NCI-H2196 (cell line): ENCODE measurements at regions not wholly inside any gene's neighbourhood (a gene's known extent, or its start where the extent isn't known, plus 50 kb on each side); places are given as distances from the start of the nearest gene placed in this dataset.

Experiments used
- DNase-seq: peaks from one replicate; lab custom pipeline; 2025; ENCODE audit not compliant: unreplicated experiment; lab: John Stamatoyannopoulos, UW

DNA sequence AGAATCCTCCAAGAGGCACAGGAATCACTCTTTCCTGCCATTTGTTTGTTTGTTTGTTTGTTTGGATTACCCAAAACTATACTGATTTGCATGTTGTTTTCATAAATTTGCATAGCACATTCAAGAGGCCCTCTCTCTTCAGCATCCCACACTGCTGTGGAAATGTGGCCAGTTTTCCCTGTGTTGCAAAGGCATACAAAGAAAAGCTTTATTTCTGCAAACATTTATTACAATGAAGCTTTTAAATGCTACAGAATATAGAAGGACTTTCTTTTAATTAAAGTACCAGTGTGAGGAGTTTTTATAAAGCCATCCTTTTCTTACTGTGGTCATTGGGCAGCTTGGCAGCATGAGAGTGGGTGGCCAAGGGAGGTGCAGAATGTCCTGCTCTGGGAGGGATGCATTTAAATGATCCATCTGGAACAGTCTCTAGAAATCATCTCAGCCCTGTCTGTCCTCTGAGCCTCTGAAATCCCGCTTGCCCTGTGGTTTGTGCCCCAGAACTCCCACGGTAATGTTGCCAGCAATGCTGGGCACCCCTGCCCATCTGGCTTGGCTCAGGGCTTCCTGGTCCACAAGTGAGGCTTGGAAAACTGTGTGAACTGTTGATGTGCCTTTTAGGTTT, 356.8 kb upstream of the KIF2A start:
- no peak for DNase-seq

- DNase-seq = no peak
These were observed 356.1 kb upstream of the KIF2A start for GRCh38 chr5:61949679-61950435.

DNA sequence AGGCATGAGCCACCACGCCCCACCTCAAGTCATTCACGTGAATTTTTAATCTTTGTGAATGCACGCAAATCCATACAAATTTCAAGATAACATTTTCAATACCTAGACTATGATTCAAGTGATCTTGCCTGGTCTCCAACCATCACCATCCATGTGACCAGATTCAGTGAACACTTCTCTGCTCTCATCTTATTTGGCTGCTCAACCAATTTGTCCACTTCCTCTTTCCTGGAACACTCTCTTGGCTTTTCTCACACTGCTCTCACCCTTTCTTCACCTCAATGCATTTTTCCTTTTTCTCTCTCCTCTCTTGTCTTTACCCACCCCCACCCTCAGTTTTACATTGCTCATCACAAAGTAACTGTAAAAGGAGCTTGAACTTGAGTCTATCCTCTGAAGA, 354.7 kb upstream of the KIF2A start:
- DNase-seq = no peak

GRCh38 chr5:61953913-61954312, 352.1 kb upstream of the KIF2A start:
- no peak for DNase-seq

- no peak for DNase-seq
These were observed 341.8 kb upstream of the KIF2A start for GRCh38 chr5:61964201-61964600.

- no peak for DNase-seq
These were observed 340.9 kb upstream of the KIF2A start for GRCh38 chr5:61965069-61965468.

DNA sequence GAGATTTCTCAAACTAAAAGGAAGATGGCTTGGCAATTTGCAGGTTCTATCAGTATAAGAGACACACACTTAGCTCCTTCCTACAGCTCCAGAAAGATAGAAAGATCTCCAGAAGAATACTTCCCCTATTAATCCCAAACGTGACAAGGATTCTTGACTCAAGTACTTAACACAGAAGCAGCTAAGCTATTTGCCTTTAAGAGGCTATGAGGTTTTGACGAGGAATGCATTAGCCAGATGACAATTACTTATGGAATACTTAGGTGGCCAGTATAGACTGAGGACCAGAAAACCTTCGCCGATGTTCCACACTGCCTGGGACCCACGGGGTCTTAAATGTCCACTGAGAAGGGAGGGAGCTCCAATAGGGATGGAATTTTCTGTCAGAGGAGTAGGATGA, 340.5 kb upstream of the KIF2A start:
- DNase-seq = no peak

DNA sequence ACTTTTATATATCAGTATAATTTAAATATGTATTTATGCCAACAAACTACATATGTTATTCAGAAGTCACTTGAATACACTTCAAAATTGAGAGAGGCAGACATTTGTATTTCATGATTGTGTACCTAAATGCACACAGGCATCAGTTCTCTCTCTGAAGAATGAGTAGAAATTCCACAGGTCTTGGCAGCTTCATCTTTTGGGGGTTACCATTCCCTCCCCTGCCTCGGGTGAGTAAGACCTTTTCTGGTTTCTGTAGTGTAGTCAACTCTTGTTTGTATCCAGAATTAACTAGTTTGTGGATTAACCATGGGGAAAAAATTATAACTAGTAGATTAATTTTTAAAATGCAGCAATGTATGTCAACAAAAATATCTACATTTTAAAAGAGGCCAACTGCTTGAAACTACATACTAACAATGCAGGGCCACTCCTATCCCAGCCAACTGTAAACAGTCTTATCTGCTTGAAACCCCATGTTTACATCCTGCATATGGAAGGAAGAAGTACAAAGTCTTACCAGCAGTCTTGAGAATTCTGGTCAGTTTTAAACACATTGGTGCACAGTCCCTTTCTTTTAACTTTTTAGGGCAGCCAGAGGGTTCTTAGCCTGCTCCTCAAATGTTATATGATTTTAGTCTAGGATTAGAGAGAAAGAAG, 339.6 kb upstream of the KIF2A start:
- DNase-seq = no peak

- DNase-seq = no peak
These were observed 339.0 kb upstream of the KIF2A start for GRCh38 chr5:61966997-61967396.

- DNase-seq = no peak
These were observed 338.3 kb upstream of the KIF2A start for GRCh38 chr5:61967681-61968080.

DNA sequence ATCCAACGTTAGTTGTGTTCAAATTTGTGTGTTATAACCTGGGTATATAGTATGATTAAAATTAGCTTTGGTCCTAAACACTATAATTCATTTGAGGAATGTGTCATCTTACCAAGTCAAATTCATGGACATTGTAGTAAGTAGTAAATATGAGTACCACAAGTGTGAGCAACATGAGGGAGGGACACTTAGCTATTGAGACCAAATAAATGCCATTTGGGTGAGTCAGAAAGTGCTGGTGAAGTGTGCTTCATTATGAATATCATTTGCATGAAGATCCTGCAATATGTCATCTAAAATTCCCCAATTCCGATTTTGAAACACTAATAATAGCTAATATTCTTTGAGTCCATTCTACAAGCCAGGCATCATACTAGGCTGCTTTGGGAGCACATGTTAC, 336.7 kb upstream of the KIF2A start:
- no peak for DNase-seq

GRCh38 chr5:61969755-61970154, 336.3 kb upstream of the KIF2A start:
- DNase-seq = no peak

- DNase-seq = no peak
These were observed 335.8 kb upstream of the KIF2A start for GRCh38 chr5:61970218-61970617.

DNA sequence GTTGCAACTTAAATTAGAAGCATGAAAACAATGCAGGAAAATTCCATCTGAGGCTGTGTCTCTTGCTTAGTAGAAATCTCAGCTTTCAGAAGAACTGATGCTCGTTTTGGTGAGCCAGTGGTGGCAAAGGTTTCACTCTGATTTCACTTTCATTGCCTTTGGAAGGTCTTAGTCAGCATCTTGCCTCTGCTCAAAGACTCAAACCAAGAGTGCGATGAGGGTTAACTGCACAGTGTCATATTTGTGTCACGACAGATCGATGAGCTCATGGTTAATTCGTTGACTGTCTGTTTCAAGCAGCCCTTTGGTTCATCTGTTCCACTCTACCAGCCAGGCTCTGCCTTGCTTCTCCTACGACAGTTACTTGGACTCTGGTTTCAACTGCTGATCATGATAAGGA, 331.3 kb upstream of the KIF2A start:
- DNase-seq = no peak

DNA sequence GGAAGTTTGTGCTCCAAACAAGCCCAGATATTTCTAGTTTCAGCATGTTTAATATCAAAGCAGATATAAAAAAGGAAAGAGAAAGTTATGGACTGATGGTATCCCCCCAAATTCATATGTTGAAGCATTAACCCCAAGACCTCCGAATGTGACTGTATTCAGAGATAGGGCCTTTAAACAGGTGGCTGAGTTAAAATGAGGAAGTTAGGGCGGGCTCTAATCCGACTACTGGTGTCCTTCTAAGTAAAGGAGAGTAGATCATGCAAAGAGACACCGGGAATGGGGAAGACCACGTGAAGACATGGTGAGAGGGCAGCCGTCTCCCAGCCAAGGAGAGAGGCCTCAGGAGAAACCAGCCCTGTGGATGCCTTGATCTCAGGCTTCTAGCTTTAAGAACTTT, 324.1 kb upstream of the KIF2A start:
- no peak for DNase-seq

DNA sequence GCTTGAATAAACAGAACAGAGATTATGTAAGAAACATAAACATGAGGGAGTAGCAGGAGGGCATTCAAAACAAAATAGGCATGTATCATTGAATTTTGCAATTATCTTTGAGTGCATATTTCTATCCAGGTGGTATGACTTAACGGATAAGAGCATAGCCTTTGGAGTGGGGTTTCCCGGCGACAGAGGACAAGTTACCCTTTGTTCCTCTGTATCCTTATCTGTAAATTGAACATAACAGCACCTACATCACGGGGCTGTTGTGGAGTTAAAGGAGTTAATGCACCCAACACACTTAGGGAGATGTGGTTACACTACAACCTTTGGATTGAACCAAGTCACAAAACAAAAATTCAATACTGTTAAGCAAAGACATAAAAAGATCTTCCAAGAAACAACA, 314.6 kb upstream of the KIF2A start:
- DNase-seq = no peak

- no peak for DNase-seq
These were observed 314.1 kb upstream of the KIF2A start for GRCh38 chr5:61991866-61992265.

DNA sequence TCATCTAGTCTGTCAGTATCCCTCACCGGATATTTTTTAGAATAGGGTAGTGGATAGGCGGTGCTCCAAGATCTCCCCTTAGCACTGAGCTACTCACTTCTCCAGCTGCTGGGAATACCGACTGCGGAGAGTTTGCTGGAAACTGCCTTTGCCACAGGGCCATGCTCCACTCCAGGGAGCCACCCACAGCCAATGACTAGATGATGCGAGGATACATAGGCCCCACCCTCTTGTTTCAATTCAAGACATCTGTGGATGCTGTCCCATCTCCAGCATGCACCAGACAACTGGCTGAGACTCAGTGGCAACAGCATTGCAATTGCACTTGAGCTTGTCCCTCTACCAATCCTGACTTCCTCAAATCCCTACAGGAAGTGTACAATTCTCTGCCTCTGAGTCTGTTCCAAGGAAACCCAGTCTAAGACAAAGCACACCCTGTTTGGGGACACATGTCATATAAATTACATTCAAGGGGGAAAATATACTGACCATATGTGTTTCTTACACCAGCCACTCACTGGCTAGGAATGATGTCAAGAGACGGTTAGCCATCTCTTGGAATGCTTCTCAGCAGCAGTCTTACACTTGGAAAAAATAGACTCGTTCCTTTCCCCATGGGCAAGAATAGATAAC, 312.6 kb upstream of the KIF2A start:
- no peak for DNase-seq

GRCh38 chr5:61994171-61994570, 311.8 kb upstream of the KIF2A start:
- DNase-seq = no peak

DNA sequence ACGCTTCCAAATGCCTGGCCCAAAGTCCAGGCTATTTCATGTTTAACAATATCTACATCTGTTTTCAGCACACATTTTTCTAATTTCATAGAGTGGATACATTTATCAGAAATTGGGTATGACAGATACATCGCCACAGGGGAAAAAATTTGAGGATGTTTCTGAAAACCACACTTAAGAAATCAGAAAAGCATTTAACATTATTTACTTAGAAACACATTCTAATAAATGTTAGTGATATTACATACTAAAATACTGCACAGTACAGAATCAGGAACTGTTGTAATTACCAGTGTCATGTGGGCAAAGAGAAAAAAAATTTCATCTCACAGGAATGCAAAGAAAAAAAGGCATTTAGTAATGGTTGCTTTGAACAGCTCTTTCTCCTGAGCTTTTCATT, 310.5 kb upstream of the KIF2A start:
- no peak for DNase-seq

- DNase-seq = no peak
These were observed 306.6 kb upstream of the KIF2A start for GRCh38 chr5:61999371-61999770.

GRCh38 chr5:62000646-62001045, 305.4 kb upstream of the KIF2A start:
- DNase-seq = no peak
